ENCODE measurements at regions not wholly inside any gene's neighbourhood (a gene's known extent, or its start where the extent isn't known, plus 50 kb on each side); places are given as distances from the start of the nearest gene placed in this dataset.
A peak's percentile ranks its signal among the peaks of the same experiment; 100 is the strongest.

- no peaks in the 10 kb centered on the region for H3K4me1 ChIP-seq
- no peaks in the 10 kb centered on the region for H3K9me3 ChIP-seq
- no peaks in the 10 kb centered on the region for H3K36me3 ChIP-seq
- intact Hi-C loops (cut with DNase I; ENCODE audit: low total_unique reads): no loop called here
- 53 to 72% (median 59%) methylated on average over 2 of the region's 2 CpGs for WGBS, 5 donors
- TF ChIP-seq CTCF (IDR thresholded peaks at IDR 0.05 in 8 of 11, conservative IDR thresholded peaks at IDR 0.05 in 3 of 11) (no peak), POLR2A (IDR thresholded peaks at IDR 0.05) (no peak), POLR2AphosphoS5 (IDR thresholded peaks at IDR 0.05) (no peak)
- no peak overlapping the region for H3K4me3 ChIP-seq
- DNase-seq: no peak
- no peaks in the 10 kb centered on the region for H3K27me3 ChIP-seq (replicated peaks in 1 of 7)
- H3K27ac ChIP-seq: peak overlapping the region in 1 of 8 donors; percentile 6
Measured at GRCh38 chr6:126631363-126631762, 291.4 kb downstream of the CENPW start.

GRCh38 chr6:126632271-126632670 lies 292.4 kb downstream of the CENPW start:
- intact Hi-C loops (cut with DNase I; ENCODE audit: low total_unique reads): no loop called here
- H3K4me1 ChIP-seq: no peaks in the 10 kb centered on the region
- TF ChIP-seq POLR2A (IDR thresholded peaks at IDR 0.05) (no peak), POLR2AphosphoS5 (IDR thresholded peaks at IDR 0.05) (no peak), CTCF (IDR thresholded peaks at IDR 0.05 in 8 of 11, conservative IDR thresholded peaks at IDR 0.05 in 3 of 11) (no peak)
- H3K36me3 ChIP-seq: no peaks in the 10 kb centered on the region
- no peaks in the 10 kb centered on the region for H3K27me3 ChIP-seq (replicated peaks in 1 of 7)
- DNase-seq: no peak
- WGBS, 5 donors: 54 to 84% (median 67%) methylated on average over 1 of the region's 1 CpG
- no peaks in the 10 kb centered on the region for H3K9me3 ChIP-seq
- no peak overlapping the region for H3K4me3 ChIP-seq
- peak overlapping the region in 1 of 8 donors; percentile 18 for H3K27ac ChIP-seq

- TF ChIP-seq CTCF (IDR thresholded peaks at IDR 0.05 in 8 of 11, conservative IDR thresholded peaks at IDR 0.05 in 3 of 11) (no peak), POLR2AphosphoS5 (IDR thresholded peaks at IDR 0.05) (no peak), POLR2A (IDR thresholded peaks at IDR 0.05) (no peak)
- intact Hi-C loops (cut with DNase I; ENCODE audit: low total_unique reads): no loop called here
- Histone ChIP-seq H3K27ac (no peak overlapping the region), H3K27me3 (replicated peaks in 1 of 7) (no peaks in the 10 kb centered on the region), H3K36me3 (no peaks in the 10 kb centered on the region), H3K4me3 (no peak overlapping the region), H3K9me3 (no peaks in the 10 kb centered on the region), H3K4me1 (no peaks in the 10 kb centered on the region)
- WGBS, 5 donors: 70 to 88% (median 76%) methylated on average over 1 of the region's 1 CpG
- DNase-seq: no peak
Measured at GRCh38 chr6:126633373-126633772, 293.5 kb downstream of the CENPW start.

- no peak overlapping the region for H3K27ac ChIP-seq
- no peak overlapping the region for H3K4me3 ChIP-seq
- DNase-seq: no peak
- intact Hi-C loops (cut with DNase I; ENCODE audit: low total_unique reads): no loop called here
- no peaks in the 10 kb centered on the region for H3K27me3 ChIP-seq (replicated peaks in 1 of 7)
- no peaks in the 10 kb centered on the region for H3K36me3 ChIP-seq
- H3K4me1 ChIP-seq: no peaks in the 10 kb centered on the region
- TF ChIP-seq POLR2A (IDR thresholded peaks at IDR 0.05) (no peak), CTCF (IDR thresholded peaks at IDR 0.05 in 8 of 11, conservative IDR thresholded peaks at IDR 0.05 in 3 of 11) (no peak), POLR2AphosphoS5 (IDR thresholded peaks at IDR 0.05) (no peak)
- 84 to 95% (median 89%) methylated on average over 2 of the region's 2 CpGs for WGBS, 5 donors
- H3K9me3 ChIP-seq: no peaks in the 10 kb centered on the region
Measured at GRCh38 chr6:126640356-126640755, 300.4 kb downstream of the CENPW start.

Measured in spleen (tissue), 11 donors.